B cell (primary cell): ENCODE measurements at regions not wholly inside any gene's neighbourhood (a gene's known extent, or its start where the extent isn't known, plus 50 kb on each side); places are given as distances from the start of the nearest gene placed in this dataset.

Source experiments
- ATAC-seq: fragments of 200-7000 bp; cut with Tn5 transposase; one replicate; pipeline ENCODE4 v1.10.0; 2021; ENCODE audit warnings: low read depth, mild to moderate bottlenecking, moderate number of reproducible peaks, moderate library complexity
- CTCF ChIA-PET: fragments of 350-600 bp; sonication (Branson Sonifier 250); formaldehyde crosslinking; loops from one replicate; lab custom pipeline; 2021; ENCODE audit warnings: antibody characterized with exemption, inconsistent platforms; lab: Charles Lee
- POLR2A ChIA-PET: fragments of 350-600 bp; sonication (Branson Sonifier 250); formaldehyde crosslinking; loops from one replicate; lab custom pipeline; 2021; ENCODE audit warnings: antibody characterized with exemption; lab: Charles Lee
- DNase-seq: peaks from one replicate; pipeline ENCODE4 v3.0.0; 2013
- H2AFZ ChIP-seq: 2 replicates; pipeline ENCODE4 v1.6.1; 2012; ENCODE audit warnings: mild to moderate bottlenecking, low read depth, low read length; ENCODE audit not compliant: insufficient read depth, poor library complexity, severe bottlenecking
- H3K27ac ChIP-seq, 2 donors: 1 replicate in 1 of 2; 2 replicates in 1 of 2; pipeline ENCODE4 v1.5.1; 2012 to 2013; ENCODE audit warnings: low read length in 2 of 2, mild to moderate bottlenecking in 2 of 2, moderate library complexity in 1 of 2
- H3K27me3 ChIP-seq, 4 experiments: fragments of 200-600 bp in 1 of 4; sonication (generic) in 1 of 4; replicated peaks in 1 of 4; 1 replicate in 2 of 4; 2 replicates in 2 of 4; pipeline versions ENCODE4 v1.6.1 to v1.7.0; 2013 to 2016; ENCODE audit warnings: low read length in 3 of 4, mild to moderate bottlenecking in 2 of 4, mixed read lengths in 1 of 4, moderate library complexity in 1 of 4; ENCODE audit not compliant: insufficient read depth in 4 of 4, control insufficient read depth in 3 of 4; ENCODE audit errors: control extremely low read depth in 1 of 4
- H3K36me3 ChIP-seq, 2 experiments: replicated peaks in 1 of 2; 1 replicate in 1 of 2; 2 replicates in 1 of 2; pipeline versions ENCODE4 v1.6.1 to v1.7.1; 2013; ENCODE audit warnings: low read length in 1 of 2; ENCODE audit not compliant: insufficient read depth in 2 of 2, control insufficient read depth in 1 of 2; ENCODE audit errors: control extremely low read depth in 1 of 2, extremely low read depth in 1 of 2
- H3K4me1 ChIP-seq, 2 donors: fragments of 200-600 bp in 1 of 2; sonication (generic) in 1 of 2; 1 replicate in 1 of 2; 2 replicates in 1 of 2; pipeline versions ENCODE4 v1.5.1 to v1.6.1; 2013 to 2017; ENCODE audit warnings: low read length in 2 of 2; ENCODE audit not compliant: control insufficient read depth in 2 of 2, insufficient read depth in 2 of 2
- H3K4me2 ChIP-seq: replicated peaks from 2 replicates; pipeline ENCODE3; 2012; ENCODE audit warnings: mild to moderate bottlenecking, low read depth, low read length; ENCODE audit not compliant: poor library complexity, severe bottlenecking
- H3K4me3 ChIP-seq, 5 experiments: fragments of 200-600 bp in 1 of 5; sonication (generic) in 1 of 5; 1 replicate in 3 of 5; 2 replicates in 2 of 5; pipeline versions ENCODE4 v1.5.1 to v1.7.0; 2011 to 2016; ENCODE audit warnings: low read length in 4 of 5, mild to moderate bottlenecking in 4 of 5, low read depth in 2 of 5, control low read depth in 1 of 5, moderate library complexity in 1 of 5; ENCODE audit not compliant: insufficient read depth in 1 of 5; ENCODE audit errors: control extremely low read depth in 1 of 5, extremely low read depth in 1 of 5
- H3K79me2 ChIP-seq: fragments of 200-600 bp; sonication (generic); one replicate; pipeline ENCODE4 v1.6.0; 2016; ENCODE audit warnings: low read length; ENCODE audit not compliant: control insufficient read depth, insufficient read depth
- H3K9ac ChIP-seq: fragments of 200-600 bp; sonication (generic); 2 replicates; pipeline ENCODE4 v1.6.1; 2017; ENCODE audit warnings: mild to moderate bottlenecking, low read length, moderate library complexity
- H3K9me3 ChIP-seq, 3 donors: one replicate each; pipeline versions ENCODE4 v1.6.1 to v1.7.1; 2013; ENCODE audit warnings: low read length in 2 of 3; ENCODE audit not compliant: control insufficient read depth in 2 of 3, insufficient read depth in 1 of 3; ENCODE audit errors: control extremely low read depth in 1 of 3
- H4K20me1 ChIP-seq: 2 replicates; pipeline ENCODE4 v1.6.0; 2012; ENCODE audit warnings: mild to moderate bottlenecking, low read length; ENCODE audit not compliant: insufficient read depth, control insufficient read depth, poor library complexity, severe bottlenecking
- H3K27ac Mint-ChIP-seq: one replicate; pipeline ENCODE4 v1.8.0; 2021; ENCODE audit warnings: mixed read lengths
- H3K27me3 Mint-ChIP-seq: one replicate; pipeline ENCODE4 v1.8.0; 2021; ENCODE audit warnings: mixed read lengths
- H3K4me1 Mint-ChIP-seq: one replicate; pipeline ENCODE4 v1.8.0; 2021; ENCODE audit warnings: mixed read lengths
- H3K4me3 Mint-ChIP-seq: one replicate; pipeline ENCODE4 v1.8.0; 2021; ENCODE audit warnings: mixed read lengths
- H3K9me3 Mint-ChIP-seq: one replicate; pipeline ENCODE4 v1.8.0; 2022; ENCODE audit warnings: mixed read lengths; ENCODE audit not compliant: insufficient read depth
- CTCF ChIP-seq: fragments of 200-600 bp; IDR thresholded peaks from one replicate; pipeline ENCODE4 v1.8.0; 2022; ENCODE audit warnings: antibody characterized with exemption, mild to moderate bottlenecking
- EZH2 ChIP-seq: IDR thresholded peaks from 2 replicates; pipeline ENCODE4 v1.6.1; 2012; ENCODE audit warnings: borderline replicate concordance, low read depth, mild to moderate bottlenecking, moderate library complexity, low read length; ENCODE audit not compliant: insufficient read depth, poor library complexity, severe bottlenecking
- WGBS: methylation state at CpG from one replicate; pipeline ENCODE4 v1.1.5; 2013; ENCODE audit warnings: missing lambda C conversion rate; ENCODE audit not compliant: insufficient coverage; 5-methylcytosine and 5-hydroxymethylcytosine counted together
- intact Hi-C: fragments of 100-400 bp; cut with micrococcal nuclease; formaldehyde crosslinking; loops from one replicate; pipeline ENCODE4 v1.10.0; 2022

- no peaks in the 10 kb centered on the region for H3K4me1 ChIP-seq
- H3K27ac Mint-ChIP-seq: no peak overlapping the region
- no peaks in the 10 kb centered on the region for H4K20me1 ChIP-seq
- H3K36me3 ChIP-seq: no peaks in the 10 kb centered on the region
- no peaks in the 10 kb centered on the region for H3K27me3 Mint-ChIP-seq
- no peak overlapping the region for H2AFZ ChIP-seq
- H3K27ac ChIP-seq: no peak overlapping the region
- H3K4me1 Mint-ChIP-seq: no peaks in the 10 kb centered on the region
- ChIA-PET CTCF (no interaction called here), POLR2A (no interaction called here)
- no peak overlapping the region for H3K9ac ChIP-seq
- H3K4me2 ChIP-seq: no peak overlapping the region
- DNase-seq: no peak
- H3K79me2 ChIP-seq: no peaks in the 10 kb centered on the region
- no peak for ATAC-seq
- no CpG with 5 or more reads among the region's 2 CpGs for whole genome bisulfite sequencing
- H3K9me3 Mint-ChIP-seq: peaks cover 5% of the 10 kb centered on the region
- intact Hi-C loops: no loop called here
- H3K4me3 ChIP-seq: no peak overlapping the region
- no peaks in the 10 kb centered on the region for H3K9me3 ChIP-seq
- no peaks in the 10 kb centered on the region for H3K27me3 ChIP-seq
- TF ChIP-seq CTCF (no peak), EZH2 (no peak)
- no peak overlapping the region for H3K4me3 Mint-ChIP-seq
These were observed 283.6 kb downstream of the LMO7 start for GRCh38 chr13:75919660-75920199.

GRCh38 chr13:75915066-75915465, 278.9 kb downstream of the LMO7 start:
- TF ChIP-seq CTCF: no peak
- TF ChIP-seq EZH2: no peak
- H3K4me3 Mint-ChIP-seq: no peak overlapping the region
- H3K4me1 ChIP-seq: no peaks in the 10 kb centered on the region
- peaks cover 5% of the 10 kb centered on the region for H3K9me3 Mint-ChIP-seq
- no peaks in the 10 kb centered on the region for H3K4me1 Mint-ChIP-seq
- H3K9me3 ChIP-seq: no peaks in the 10 kb centered on the region
- CTCF ChIA-PET: interaction anchor here (0.6 to 1.1 kb wide), 2 partner anchors 11 to 964 kb away, joined by 3 to 4 read pairs; no protein-coding TSS in a partner anchor
- no peak overlapping the region for H3K9ac ChIP-seq
- ATAC-seq (no peak), DNase-seq (no peak)
- H3K27me3 ChIP-seq: no peaks in the 10 kb centered on the region
- H3K4me2 ChIP-seq: no peak overlapping the region
- H3K27ac ChIP-seq: no peak overlapping the region
- intact Hi-C loops: no loop called here
- no peaks in the 10 kb centered on the region for H3K79me2 ChIP-seq
- H3K4me3 ChIP-seq: no peak overlapping the region
- no peak overlapping the region for H2AFZ ChIP-seq
- POLR2A ChIA-PET: no interaction called here
- no peaks in the 10 kb centered on the region for H4K20me1 ChIP-seq
- H3K27me3 Mint-ChIP-seq: no peaks in the 10 kb centered on the region
- no peak overlapping the region for H3K27ac Mint-ChIP-seq
- H3K36me3 ChIP-seq: no peaks in the 10 kb centered on the region
